HAP-1 (cell line): ENCODE measurements at regions not wholly inside any gene's neighbourhood (a gene's known extent, or its start where the extent isn't known, plus 50 kb on each side); places are given as distances from the start of the nearest gene placed in this dataset.
"Not testable (repeated sequence)": the region's sequence is repeated elsewhere in the genome, so short reads cannot be mapped to it uniquely, and the experiment has no call there.

Source experiments
- DNase-seq, 2 experiments: peaks; one replicate each; pipeline ENCODE4 v3.0.0-alpha.2; 2016 to 2020; ENCODE audit warnings: low spot score in 2 of 2
- H3K27me3 ChIP-seq: fragments of 250-450 bp; sonication (Bioruptor Pico); 2 replicates; pipeline ENCODE4 v1.5.1; 2020; ENCODE audit warnings: low read depth, mild to moderate bottlenecking, moderate library complexity
- H3K36me3 ChIP-seq: fragments of 250-450 bp; sonication (Bioruptor Pico); replicated peaks from 2 replicates; pipeline ENCODE4 v1.5.1; 2020; ENCODE audit warnings: mild to moderate bottlenecking
- H3K4me1 ChIP-seq: fragments of 250-450 bp; sonication (Bioruptor Pico); 2 replicates; pipeline ENCODE4 v1.5.1; 2020; ENCODE audit warnings: mild to moderate bottlenecking
- H3K4me3 ChIP-seq: fragments of 250-450 bp; sonication (Bioruptor Pico); 2 replicates; pipeline ENCODE4 v1.5.1; 2020; ENCODE audit warnings: mild to moderate bottlenecking, moderate library complexity
- H3K9me3 ChIP-seq: fragments of 250-450 bp; sonication (Bioruptor Pico); 2 replicates; pipeline ENCODE4 v1.5.1; 2020; ENCODE audit warnings: mild to moderate bottlenecking, moderate library complexity
- in situ Hi-C: fragments of 300-500 bp; cut with MboI; formaldehyde crosslinking; loops from 3 replicates; pipeline ENCODE4 v1.14.3; 2020; ENCODE audit warnings: low sequenced_read_pairs, inconsistent platforms, mixed read lengths

GRCh38 chr6:115091461-115091860 lies 748.6 kb upstream of the HS3ST5 start:
- no peaks in the 10 kb centered on the region; the same call in 1 of the 2 replicates for H3K27me3 ChIP-seq
- no peak overlapping the region for H3K4me3 ChIP-seq
- DNase-seq, result no peak
- H3K9me3 ChIP-seq, result no peaks in the 10 kb centered on the region
- in situ Hi-C loops, result no loop called here
- no peaks in the 10 kb centered on the region for H3K36me3 ChIP-seq
- H3K4me1 ChIP-seq, result no peaks in the 10 kb centered on the region

GRCh38 chr6:115078555-115078954 lies 735.7 kb upstream of the HS3ST5 start:
- DNase-seq, result no peak
- Histone ChIP-seq H3K9me3 (no peaks in the 10 kb centered on the region), H3K4me3 (no peak overlapping the region), H3K27me3 (no peaks in the 10 kb centered on the region), H3K36me3 (no peaks in the 10 kb centered on the region), H3K4me1 (no peaks in the 10 kb centered on the region)
- in situ Hi-C loops, result no loop called here

GRCh38 chr6:115071962-115072361 lies 729.1 kb upstream of the HS3ST5 start:
- in situ Hi-C loops, result no loop called here
- no peaks in the 10 kb centered on the region for H3K9me3 ChIP-seq

GRCh38 chr6:115067690-115068447 lies 725.0 kb upstream of the HS3ST5 start:
- Histone ChIP-seq H3K4me1 (no peaks in the 10 kb centered on the region), H3K27me3 (no peaks in the 10 kb centered on the region), H3K9me3 (no peaks in the 10 kb centered on the region), H3K4me3 (no peak overlapping the region), H3K36me3 (no peaks in the 10 kb centered on the region)
- DNase-seq, result no peak
- in situ Hi-C loops, result no loop called here

More at GRCh38 chr6:115071962-115072361, 729.1 kb upstream of the HS3ST5 start:
- no peaks in the 10 kb centered on the region for H3K4me1 ChIP-seq
- H3K4me3 ChIP-seq, result no peak overlapping the region
- H3K27me3 ChIP-seq, result no peaks in the 10 kb centered on the region
- no peak for DNase-seq
- H3K36me3 ChIP-seq, result no peaks in the 10 kb centered on the region

- Histone ChIP-seq H3K4me1 (no peaks in the 10 kb centered on the region), H3K36me3 (no peaks in the 10 kb centered on the region), H3K4me3 (no peak overlapping the region), H3K9me3 (no peaks in the 10 kb centered on the region), H3K27me3 (no peaks in the 10 kb centered on the region)
- in situ Hi-C loops, result no loop called here
- DNase-seq, result no peak
Measured at GRCh38 chr6:115064680-115065079, 721.9 kb upstream of the HS3ST5 start.

GRCh38 chr6:115060581-115060980 lies 717.8 kb upstream of the HS3ST5 start:
- no peaks in the 10 kb centered on the region for H3K9me3 ChIP-seq
- H3K4me3 ChIP-seq, result no peak overlapping the region
- no peaks in the 10 kb centered on the region for H3K27me3 ChIP-seq
- H3K36me3 ChIP-seq, result no peaks in the 10 kb centered on the region
- no peaks in the 10 kb centered on the region for H3K4me1 ChIP-seq
- DNase-seq, result no peak
- in situ Hi-C loops, result no loop called here

GRCh38 chr6:115058414-115059211 lies 715.8 kb upstream of the HS3ST5 start:
- no peaks in the 10 kb centered on the region for H3K4me1 ChIP-seq
- H3K36me3 ChIP-seq, result no peaks in the 10 kb centered on the region
- no peaks in the 10 kb centered on the region for H3K9me3 ChIP-seq
- H3K4me3 ChIP-seq, result no peak overlapping the region
- DNase-seq, result no peak
- in situ Hi-C loops, result no loop called here
- no peaks in the 10 kb centered on the region for H3K27me3 ChIP-seq

- in situ Hi-C loops, result no loop called here
- Histone ChIP-seq H3K4me1 (no peaks in the 10 kb centered on the region), H3K4me3 (no peak overlapping the region), H3K9me3 (no peaks in the 10 kb centered on the region), H3K27me3 (peaks cover 3% of the 10 kb centered on the region; the same call in 1 of the 2 replicates), H3K36me3 (no peaks in the 10 kb centered on the region)
- DNase-seq, result no peak
Measured at GRCh38 chr6:115055579-115055978, 712.8 kb upstream of the HS3ST5 start.

- H3K27me3 ChIP-seq, H3K9me3 ChIP-seq, in situ Hi-C loops, DNase-seq, H3K4me1 ChIP-seq, H3K36me3 ChIP-seq, H3K4me3 ChIP-seq: not testable (repeated sequence)
Measured at GRCh38 chr6:115054242-115054641, 711.4 kb upstream of the HS3ST5 start.

GRCh38 chr6:115053169-115053860 lies 710.5 kb upstream of the HS3ST5 start:
- peaks cover 3% of the 10 kb centered on the region; the same call in 1 of the 2 replicates for H3K27me3 ChIP-seq
- H3K9me3 ChIP-seq, result no peaks in the 10 kb centered on the region
- H3K4me1 ChIP-seq, result no peaks in the 10 kb centered on the region
- in situ Hi-C loops, result no loop called here
- no peak for DNase-seq
- no peak overlapping the region for H3K4me3 ChIP-seq
- no peaks in the 10 kb centered on the region for H3K36me3 ChIP-seq

- in situ Hi-C loops, result no loop called here
- no peaks in the 10 kb centered on the region for H3K27me3 ChIP-seq
- no peak for DNase-seq
- H3K4me1 ChIP-seq, result no peaks in the 10 kb centered on the region
- H3K9me3 ChIP-seq, result no peaks in the 10 kb centered on the region
- no peak overlapping the region for H3K4me3 ChIP-seq
- H3K36me3 ChIP-seq, result no peaks in the 10 kb centered on the region
Measured at GRCh38 chr6:115016593-115016992, 673.8 kb upstream of the HS3ST5 start.

GRCh38 chr6:115004982-115005381 lies 662.2 kb upstream of the HS3ST5 start:
- in situ Hi-C loops, result no loop called here
- Histone ChIP-seq H3K4me3 (no peak overlapping the region), H3K27me3 (no peaks in the 10 kb centered on the region), H3K9me3 (no peaks in the 10 kb centered on the region), H3K4me1 (no peaks in the 10 kb centered on the region), H3K36me3 (no peaks in the 10 kb centered on the region)
- no peak for DNase-seq

- in situ Hi-C loops, result no loop called here
- H3K4me3 ChIP-seq, result no peak overlapping the region
- DNase-seq, result no peak
- no peaks in the 10 kb centered on the region for H3K4me1 ChIP-seq
- H3K27me3 ChIP-seq, result no peaks in the 10 kb centered on the region
- no peaks in the 10 kb centered on the region for H3K9me3 ChIP-seq
- H3K36me3 ChIP-seq, result no peaks in the 10 kb centered on the region
Measured at GRCh38 chr6:115004204-115004603, 661.4 kb upstream of the HS3ST5 start.
